ENCODE measurements at regions not wholly inside any gene's neighbourhood (a gene's known extent, or its start where the extent isn't known, plus 50 kb on each side); places are given as distances from the start of the nearest gene placed in this dataset.
A peak's percentile ranks its signal among the peaks of the same experiment; 100 is the strongest.
"Not testable (repeated sequence)": the region's sequence is repeated elsewhere in the genome, so short reads cannot be mapped to it uniquely, and the experiment has no call there.

GRCh38 chr6:27141529-27142015, 105.9 kb upstream of the PRSS16 start:
- H2BK20ac ChIP-seq (ENCODE audit: low read depth, low read length, poor library complexity, severe bottlenecking): no peak overlapping the region
- no peak overlapping the region for H2BK12ac ChIP-seq (ENCODE audit: insufficient read length, low read depth, low read length)
- no peaks in the 10 kb centered on the region for H3K27me3 ChIP-seq (ENCODE audit: insufficient read depth, low read length)
- no peak overlapping the region; the same call in 1 of the 2 replicates for H3K14ac ChIP-seq (ENCODE audit: insufficient read depth, low read length)
- H2BK120ac ChIP-seq (ENCODE audit: low read depth, low read length, poor library complexity, severe bottlenecking): no peak overlapping the region
- H3K56ac ChIP-seq (ENCODE audit: insufficient read length, low read depth, low read length): no peak overlapping the region
- Mint-ChIP-seq H3K4me1 (peaks cover 31 to 37% of the 10 kb centered on the region in 2 experiments), H3K27ac (peak overlapping the region; percentile 8 to 91 (median 22); a peak in 3 of 7 replicates), H3K36me3 (ENCODE audit: insufficient read depth in 1 of 3, low read depth in 3 of 3) (peaks cover 0 to 10% (median 6%) of the 10 kb centered on the region in 3 experiments; a peak in 5 of 7 replicates), H3K9me3 (no peaks in the 10 kb centered on the region; a peak in 1 of 5 replicates), H3K4me3 (peak overlapping the region; percentile 93 to 99), H3K27me3 (ENCODE audit: low read depth) (peaks cover 3% of the 10 kb centered on the region; the same call in 1 of the 2 replicates)
- H4K8ac ChIP-seq (replicated peaks; ENCODE audit: insufficient read length, low read depth, low read length): no peak overlapping the region
- peaks cover 2% of the 10 kb centered on the region; the same call in 1 of the 2 replicates for H3K4me1 ChIP-seq (ENCODE audit: insufficient read depth, low read length)
- no peaks in the 10 kb centered on the region for H4K20me1 ChIP-seq (ENCODE audit: control insufficient read depth, insufficient read depth, insufficient read length)
- DNase-seq: no peak
- no peak overlapping the region for H3K27ac ChIP-seq (ENCODE audit: insufficient read length, low read depth, low read length)
- H3K23ac ChIP-seq (ENCODE audit: insufficient read length, low read depth, low read length): no peak overlapping the region
- no peak for TF ChIP-seq CTCF (conservative IDR thresholded peaks at IDR 0.05)
- H2BK15ac ChIP-seq (ENCODE audit: low read depth, low read length): no peak overlapping the region
- no peak overlapping the region for H3T11ph ChIP-seq (ENCODE audit: low read length)
- peak overlapping the region; percentile 47 for H3K9ac ChIP-seq (ENCODE audit: extremely low read depth, insufficient read length, low read length)
- H2AK5ac ChIP-seq (ENCODE audit: insufficient read length, low read length): no peak overlapping the region
- H3K18ac ChIP-seq (ENCODE audit: insufficient read length, low read depth, low read length): no peak overlapping the region
- no peaks in the 10 kb centered on the region for H3K79me1 ChIP-seq (ENCODE audit: insufficient read depth, low read depth, low read length, poor library complexity, severe bottlenecking)
- no peak overlapping the region for H4K91ac ChIP-seq (ENCODE audit: insufficient read length, low read depth, low read length)
- WGBS (ENCODE audit: extremely low coverage, insufficient read length, low lambda C conversion rate): no CpG with 5 or more reads among the region's 3 CpGs
- H3K9me3 ChIP-seq (ENCODE audit: control insufficient read depth, low read depth, low read length): no peaks in the 10 kb centered on the region
- no peak overlapping the region for H2BK5ac ChIP-seq (ENCODE audit: insufficient read length, low read length)
- no peaks in the 10 kb centered on the region; the same call in 1 of the 2 replicates for H3K79me2 ChIP-seq (ENCODE audit: insufficient read depth, low read length)
- no peak overlapping the region for H3K4ac ChIP-seq (ENCODE audit: low read depth, low read length)
- no peak overlapping the region for H2AFZ ChIP-seq (ENCODE audit: low read length)
- H3K4me2 ChIP-seq (ENCODE audit: insufficient read depth, insufficient read length, low read length): peak overlapping the region; percentile 74
- H3K23me2 ChIP-seq (ENCODE audit: insufficient read length, low read depth, low read length, poor library complexity, severe bottlenecking): peaks cover 6% of the 10 kb centered on the region
- no peak overlapping the region for H4K5ac ChIP-seq (ENCODE audit: insufficient read length, low read depth, low read length)

- H3K27me3 ChIP-seq (ENCODE audit: insufficient read depth, low read length); H3K9me3 ChIP-seq (ENCODE audit: control insufficient read depth, low read depth, low read length); H3K4me2 ChIP-seq (ENCODE audit: insufficient read depth, insufficient read length, low read length); H3K27ac ChIP-seq (ENCODE audit: insufficient read length, low read depth, low read length); H2BK120ac ChIP-seq (ENCODE audit: low read depth, low read length, poor library complexity, severe bottlenecking); H2BK15ac ChIP-seq (ENCODE audit: low read depth, low read length); H3K27me3 Mint-ChIP-seq (ENCODE audit: low read depth); H4K8ac ChIP-seq (replicated peaks; ENCODE audit: insufficient read length, low read depth, low read length); H2AFZ ChIP-seq (ENCODE audit: low read length); H2BK12ac ChIP-seq (ENCODE audit: insufficient read length, low read depth, low read length); H2BK5ac ChIP-seq (ENCODE audit: insufficient read length, low read length); H3K9ac ChIP-seq (ENCODE audit: extremely low read depth, insufficient read length, low read length); H2AK5ac ChIP-seq (ENCODE audit: insufficient read length, low read length); H3T11ph ChIP-seq (ENCODE audit: low read length); H3K79me2 ChIP-seq (ENCODE audit: insufficient read depth, low read length); H4K5ac ChIP-seq (ENCODE audit: insufficient read length, low read depth, low read length); H3K36me3 Mint-ChIP-seq (ENCODE audit: insufficient read depth in 1 of 3, low read depth in 3 of 3); H3K23ac ChIP-seq (ENCODE audit: insufficient read length, low read depth, low read length); H3K18ac ChIP-seq (ENCODE audit: insufficient read length, low read depth, low read length); H4K20me1 ChIP-seq (ENCODE audit: control insufficient read depth, insufficient read depth, insufficient read length); H3K14ac ChIP-seq (ENCODE audit: insufficient read depth, low read length); H4K91ac ChIP-seq (ENCODE audit: insufficient read length, low read depth, low read length); H3K4me1 ChIP-seq (ENCODE audit: insufficient read depth, low read length); H3K79me1 ChIP-seq (ENCODE audit: insufficient read depth, low read depth, low read length, poor library complexity, severe bottlenecking); DNase-seq; H3K9me3 Mint-ChIP-seq; H3K56ac ChIP-seq (ENCODE audit: insufficient read length, low read depth, low read length); H2BK20ac ChIP-seq (ENCODE audit: low read depth, low read length, poor library complexity, severe bottlenecking); H3K4ac ChIP-seq (ENCODE audit: low read depth, low read length): not testable (repeated sequence)
- H3K4me3 Mint-ChIP-seq: peak overlapping the region in 1 of 2 experiments; percentile 36; a peak in 1 of 5 replicates
- H3K27ac Mint-ChIP-seq: 0 out of 7 replicates have a peak overlapping the region, but pooled peaks of 1 of the 3 experiments have one; percentile 82
- peaks cover 22 to 24% of the 10 kb centered on the region in 2 experiments for H3K4me1 Mint-ChIP-seq
- peaks cover 11% of the 10 kb centered on the region for H3K23me2 ChIP-seq (ENCODE audit: insufficient read length, low read depth, low read length, poor library complexity, severe bottlenecking)
- WGBS (ENCODE audit: extremely low coverage, insufficient read length, low lambda C conversion rate): no CpG with 5 or more reads among the region's 4 CpGs
Measured at GRCh38 chr6:27143020-27143388, 104.5 kb upstream of the PRSS16 start.
